ENCODE measurements at regions not wholly inside any gene's neighbourhood (a gene's known extent, or its start where the extent isn't known, plus 50 kb on each side); places are given as distances from the start of the nearest gene placed in this dataset.
A peak's percentile ranks its signal among the peaks of the same experiment; 100 is the strongest.

- TF ChIP-seq CTCF (IDR thresholded peaks at IDR 0.05; ENCODE audit: insufficient read depth, low read depth, low read length): no peak
- H3K4me3 ChIP-seq (ENCODE audit: low read depth, low read length): no peak overlapping the region
- no peak for DNase-seq (ENCODE audit: low read depth)
Measured at GRCh38 chr4:31598639-31599038, 878.5 kb downstream of the PCDH7 start.

GRCh38 chr4:31601793-31602192, 881.6 kb downstream of the PCDH7 start:
- DNase-seq (ENCODE audit: low read depth): no peak
- TF ChIP-seq CTCF (IDR thresholded peaks at IDR 0.05; ENCODE audit: insufficient read depth, low read depth, low read length): no peak
- H3K4me3 ChIP-seq (ENCODE audit: low read depth, low read length): no peak overlapping the region

- no peak overlapping the region for H3K4me3 ChIP-seq (ENCODE audit: low read depth, low read length)
- no peak for TF ChIP-seq CTCF (IDR thresholded peaks at IDR 0.05; ENCODE audit: insufficient read depth, low read depth, low read length)
- no peak for DNase-seq (ENCODE audit: low read depth)
Measured at GRCh38 chr4:31613946-31614623, 893.9 kb downstream of the PCDH7 start.

- TF ChIP-seq CTCF (IDR thresholded peaks at IDR 0.05; ENCODE audit: insufficient read depth, low read depth, low read length): no peak
- no peak overlapping the region for H3K4me3 ChIP-seq (ENCODE audit: low read depth, low read length)
- no peak for DNase-seq (ENCODE audit: low read depth)
Measured at GRCh38 chr4:31617667-31618066, 897.5 kb downstream of the PCDH7 start.

- no peak overlapping the region for H3K4me3 ChIP-seq (ENCODE audit: low read depth, low read length)
- DNase-seq (ENCODE audit: low read depth): peak; percentile 1
- no peak for TF ChIP-seq CTCF (IDR thresholded peaks at IDR 0.05; ENCODE audit: insufficient read depth, low read depth, low read length)
Measured at GRCh38 chr4:31620476-31620875, 900.3 kb downstream of the PCDH7 start.

- no peak for TF ChIP-seq CTCF (IDR thresholded peaks at IDR 0.05; ENCODE audit: insufficient read depth, low read depth, low read length)
- DNase-seq (ENCODE audit: low read depth): no peak
- no peak overlapping the region for H3K4me3 ChIP-seq (ENCODE audit: low read depth, low read length)
Measured at GRCh38 chr4:31645236-31645635, 925.1 kb downstream of the PCDH7 start.

GRCh38 chr4:31647786-31648185, 927.6 kb downstream of the PCDH7 start:
- no peak overlapping the region for H3K4me3 ChIP-seq (ENCODE audit: low read depth, low read length)
- no peak for TF ChIP-seq CTCF (IDR thresholded peaks at IDR 0.05; ENCODE audit: insufficient read depth, low read depth, low read length)
- DNase-seq (ENCODE audit: low read depth): no peak
